ENCODE measurements at regions not wholly inside any gene's neighbourhood (a gene's known extent, or its start where the extent isn't known, plus 50 kb on each side); places are given as distances from the start of the nearest gene placed in this dataset.
"Not testable (repeated sequence)": the region's sequence is repeated elsewhere in the genome, so short reads cannot be mapped to it uniquely, and the experiment has no call there.

GRCh38 chr20:22690616-22691179 lies 106.3 kb upstream of the FOXA2 start:
- no peak for DNase-seq (ENCODE audit: low read depth)

- DNase-seq (ENCODE audit: low read depth): peak; percentile 6
Observed at GRCh38 chr20:22691369-22692118, 107.2 kb upstream of the FOXA2 start.

- DNase-seq (ENCODE audit: low read depth): no peak
Observed at GRCh38 chr20:22692119-22692475, 107.7 kb upstream of the FOXA2 start.

GRCh38 chr20:22692620-22693019 lies 108.2 kb upstream of the FOXA2 start:
- not testable (repeated sequence) for DNase-seq (ENCODE audit: low read depth)

- DNase-seq (ENCODE audit: low read depth): no peak
Observed at GRCh38 chr20:22696759-22697158, 112.4 kb upstream of the FOXA2 start.

- DNase-seq (ENCODE audit: low read depth): no peak
Observed at GRCh38 chr20:22698259-22698842, 114.0 kb upstream of the FOXA2 start.

GRCh38 chr20:22699396-22699795 lies 115.0 kb upstream of the FOXA2 start:
- DNase-seq (ENCODE audit: low read depth): no peak

GRCh38 chr20:22700367-22700766 lies 116.0 kb upstream of the FOXA2 start:
- DNase-seq (ENCODE audit: low read depth): no peak

- no peak for DNase-seq (ENCODE audit: low read depth)
Observed at GRCh38 chr20:22701679-22702308, 117.4 kb upstream of the FOXA2 start.

- DNase-seq (ENCODE audit: low read depth): no peak
Observed at GRCh38 chr20:22703843-22704242, 119.5 kb upstream of the FOXA2 start.

GRCh38 chr20:22711971-22712755 lies 127.8 kb upstream of the FOXA2 start:
- DNase-seq (ENCODE audit: low read depth): no peak

- DNase-seq (ENCODE audit: low read depth): no peak
Observed at GRCh38 chr20:22716821-22717351, 132.5 kb upstream of the FOXA2 start.

GRCh38 chr20:22717466-22717865 lies 133.1 kb upstream of the FOXA2 start:
- DNase-seq (ENCODE audit: low read depth): no peak

- no peak for DNase-seq (ENCODE audit: low read depth)
Observed at GRCh38 chr20:22719167-22719591, 134.8 kb upstream of the FOXA2 start.

GRCh38 chr20:22720206-22720605 lies 135.8 kb upstream of the FOXA2 start:
- no peak for DNase-seq (ENCODE audit: low read depth)

- DNase-seq (ENCODE audit: low read depth): no peak
Observed at GRCh38 chr20:22722811-22723210, 138.4 kb upstream of the FOXA2 start.

GRCh38 chr20:22723659-22724058 lies 139.3 kb upstream of the FOXA2 start:
- DNase-seq (ENCODE audit: low read depth): no peak

GRCh38 chr20:22728146-22728745 lies 143.9 kb upstream of the FOXA2 start:
- no peak for DNase-seq (ENCODE audit: low read depth)

- DNase-seq (ENCODE audit: low read depth): no peak
Observed at GRCh38 chr20:22729180-22729579, 144.8 kb upstream of the FOXA2 start.

- no peak for DNase-seq (ENCODE audit: low read depth)
Observed at GRCh38 chr20:22729616-22730236, 145.4 kb upstream of the FOXA2 start.

GRCh38 chr20:22732751-22733150 lies 148.4 kb upstream of the FOXA2 start:
- no peak for DNase-seq (ENCODE audit: low read depth)

Measured in stimulated activated CD8-positive, alpha-beta memory T cell treated with anti-CD3 and anti-CD28 coated beads, Interleukin-15, amount 100 ng/mL, for 24 hours (primary cell).